Colonic mucosa (tissue), 4 donors: ENCODE measurements at regions not wholly inside any gene's neighbourhood (a gene's known extent, or its start where the extent isn't known, plus 50 kb on each side); places are given as distances from the start of the nearest gene placed in this dataset.

Experiments used
- DNase-seq: peaks from one replicate; pipeline ENCODE4 v3.0.0-alpha.2; 2020
- H3K27ac ChIP-seq: fragments of 200-600 bp; one replicate; pipeline ENCODE4 v1.8.0; 2021
- H3K27me3 ChIP-seq: fragments of 200-600 bp; one replicate; pipeline ENCODE4 v1.8.0; 2021
- H3K36me3 ChIP-seq: fragments of 200-600 bp; one replicate; pipeline ENCODE4 v1.8.0; 2021
- H3K4me1 ChIP-seq: fragments of 200-600 bp; one replicate; pipeline ENCODE4 v1.8.0; 2021; ENCODE audit warnings: mild to moderate bottlenecking
- H3K4me3 ChIP-seq: fragments of 200-600 bp; one replicate; pipeline ENCODE4 v1.8.0; 2021
- H3K9ac ChIP-seq, 2 donors: one replicate each; pipeline ENCODE4 v1.7.0; 2013; ENCODE audit warnings: control low read depth in 2 of 2, low read depth in 2 of 2, low read length in 2 of 2
- H3K9me3 ChIP-seq: fragments of 200-600 bp; one replicate; pipeline ENCODE4 v1.8.0; 2021
- intact Hi-C: fragments of 100-400 bp; cut with DNase I; formaldehyde crosslinking; loops from one replicate; pipeline ENCODE4 v1.14.1; 2022
- TF ChIP-seq, protein P1 (sequence below): fragments of 200-600 bp; IDR thresholded peaks from one replicate; pipeline ENCODE4 v1.8.0; 2022; ENCODE audit warnings: antibody characterized with exemption, mild to moderate bottlenecking
- donor health status: healthy.
- donor health status: DM: no; HTN: no; CAD: no.
- donor health status: DM: no; HTN: no; CAD: no.

DNA sequence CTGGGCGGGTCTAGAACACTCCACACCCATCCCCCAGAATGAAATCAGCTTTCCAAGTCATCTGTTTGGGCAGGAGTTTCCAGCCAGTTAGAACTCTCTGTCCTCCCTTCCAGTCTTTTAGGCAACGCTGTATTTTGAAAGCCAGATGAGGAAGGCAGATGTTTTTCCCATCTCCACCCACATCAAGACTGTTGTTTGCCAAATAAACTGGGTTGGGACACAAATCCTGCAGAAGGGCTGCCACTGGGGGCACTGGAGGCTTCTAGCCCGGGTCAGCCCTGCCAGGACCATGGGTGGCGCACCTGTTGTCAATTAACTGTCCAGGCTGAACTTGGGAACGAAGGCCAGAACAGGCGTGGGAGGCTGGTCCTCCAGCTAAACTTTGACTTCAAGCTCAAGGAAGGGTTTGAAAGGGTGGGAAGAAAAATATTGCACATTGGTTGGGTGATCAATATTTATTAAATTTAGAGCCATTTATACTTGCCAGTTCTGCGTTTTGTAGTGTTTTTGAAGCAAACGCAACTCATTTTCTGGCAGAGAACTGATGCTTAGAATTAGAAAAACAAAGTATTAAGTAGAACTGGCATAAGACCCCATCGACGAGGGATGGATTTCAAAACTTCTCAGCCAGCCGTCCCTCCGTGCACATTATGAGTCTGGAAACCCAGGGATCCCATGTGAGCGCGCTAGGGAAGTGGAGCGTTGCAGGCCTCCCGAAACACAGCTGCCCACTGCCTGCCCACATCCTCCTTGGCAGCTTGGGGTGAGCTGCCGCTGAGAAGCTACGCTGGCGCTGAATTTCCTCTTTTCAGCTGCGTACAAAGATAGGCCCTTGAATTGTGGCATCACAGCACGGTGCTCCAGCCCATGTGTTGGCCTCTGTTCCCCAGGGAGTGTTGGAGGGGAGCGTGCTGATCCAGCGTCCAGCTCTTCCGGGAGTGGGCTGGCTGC, 297.4 kb downstream of the QKI start:
- H3K27me3 ChIP-seq = no peaks in the 10 kb centered on the region
- no peaks in the 10 kb centered on the region for H3K4me1 ChIP-seq
- no peaks in the 10 kb centered on the region for H3K9me3 ChIP-seq
- TF ChIP-seq, protein P1, sequence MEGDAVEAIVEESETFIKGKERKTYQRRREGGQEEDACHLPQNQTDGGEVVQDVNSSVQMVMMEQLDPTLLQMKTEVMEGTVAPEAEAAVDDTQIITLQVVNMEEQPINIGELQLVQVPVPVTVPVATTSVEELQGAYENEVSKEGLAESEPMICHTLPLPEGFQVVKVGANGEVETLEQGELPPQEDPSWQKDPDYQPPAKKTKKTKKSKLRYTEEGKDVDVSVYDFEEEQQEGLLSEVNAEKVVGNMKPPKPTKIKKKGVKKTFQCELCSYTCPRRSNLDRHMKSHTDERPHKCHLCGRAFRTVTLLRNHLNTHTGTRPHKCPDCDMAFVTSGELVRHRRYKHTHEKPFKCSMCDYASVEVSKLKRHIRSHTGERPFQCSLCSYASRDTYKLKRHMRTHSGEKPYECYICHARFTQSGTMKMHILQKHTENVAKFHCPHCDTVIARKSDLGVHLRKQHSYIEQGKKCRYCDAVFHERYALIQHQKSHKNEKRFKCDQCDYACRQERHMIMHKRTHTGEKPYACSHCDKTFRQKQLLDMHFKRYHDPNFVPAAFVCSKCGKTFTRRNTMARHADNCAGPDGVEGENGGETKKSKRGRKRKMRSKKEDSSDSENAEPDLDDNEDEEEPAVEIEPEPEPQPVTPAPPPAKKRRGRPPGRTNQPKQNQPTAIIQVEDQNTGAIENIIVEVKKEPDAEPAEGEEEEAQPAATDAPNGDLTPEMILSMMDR = no peak
- no peak overlapping the region for H3K27ac ChIP-seq
- no peaks in the 10 kb centered on the region for H3K36me3 ChIP-seq
- H3K4me3 ChIP-seq = no peak overlapping the region
- intact Hi-C loops = no loop called here
- DNase-seq = peak; percentile 37
- no peak overlapping the region for H3K9ac ChIP-seq

DNA sequence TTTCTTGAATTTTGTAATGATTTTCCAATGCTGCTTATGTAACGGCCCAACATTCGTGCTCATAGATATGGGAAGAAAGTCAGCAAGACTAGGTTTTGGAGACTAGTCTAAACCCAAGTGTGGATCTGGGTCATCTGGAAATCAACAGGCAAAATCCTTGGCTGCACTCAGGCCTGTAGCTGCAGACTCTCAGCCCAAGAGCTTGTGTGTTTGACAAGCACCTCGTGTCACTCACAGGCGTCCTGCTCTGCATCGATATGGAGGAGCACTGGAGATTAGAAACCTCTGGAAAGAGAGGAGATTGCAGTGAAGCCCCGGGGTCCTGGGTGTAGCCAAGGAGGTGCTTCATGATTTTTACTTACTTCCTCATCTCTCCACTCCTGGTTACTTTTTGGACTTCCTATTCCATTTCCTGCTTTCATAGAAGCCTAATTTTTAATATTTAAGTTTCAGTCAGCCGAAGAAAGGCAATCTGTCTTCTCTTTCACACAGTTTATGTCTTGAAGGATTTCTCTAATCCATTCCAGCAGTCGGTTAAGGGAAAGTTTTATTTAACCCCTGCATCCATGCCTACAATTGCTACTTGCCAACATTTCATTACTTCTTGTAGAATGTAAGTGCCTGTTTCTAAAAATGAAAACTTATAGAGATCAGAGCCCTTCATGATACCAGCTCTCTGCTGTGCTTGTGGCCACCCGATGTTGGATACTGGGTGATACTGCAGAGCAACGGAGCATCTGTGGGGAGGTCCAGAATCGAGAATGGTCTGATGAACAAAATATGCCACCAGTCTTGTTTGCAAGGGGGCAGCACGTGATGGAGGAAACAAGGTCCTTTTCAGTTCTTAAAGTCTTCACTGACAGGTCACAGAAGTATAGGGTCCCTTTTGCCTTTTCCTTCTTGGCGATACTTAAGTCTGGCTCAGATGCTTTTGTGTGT, 296.3 kb downstream of the QKI start:
- H3K9ac ChIP-seq = no peak overlapping the region
- no peaks in the 10 kb centered on the region for H3K27me3 ChIP-seq
- TF ChIP-seq, protein P1 = no peak
- H3K9me3 ChIP-seq = no peaks in the 10 kb centered on the region
- H3K4me1 ChIP-seq = no peaks in the 10 kb centered on the region
- intact Hi-C loops = no loop called here
- H3K27ac ChIP-seq = no peak overlapping the region
- no peak overlapping the region for H3K4me3 ChIP-seq
- no peak for DNase-seq
- no peaks in the 10 kb centered on the region for H3K36me3 ChIP-seq

DNA sequence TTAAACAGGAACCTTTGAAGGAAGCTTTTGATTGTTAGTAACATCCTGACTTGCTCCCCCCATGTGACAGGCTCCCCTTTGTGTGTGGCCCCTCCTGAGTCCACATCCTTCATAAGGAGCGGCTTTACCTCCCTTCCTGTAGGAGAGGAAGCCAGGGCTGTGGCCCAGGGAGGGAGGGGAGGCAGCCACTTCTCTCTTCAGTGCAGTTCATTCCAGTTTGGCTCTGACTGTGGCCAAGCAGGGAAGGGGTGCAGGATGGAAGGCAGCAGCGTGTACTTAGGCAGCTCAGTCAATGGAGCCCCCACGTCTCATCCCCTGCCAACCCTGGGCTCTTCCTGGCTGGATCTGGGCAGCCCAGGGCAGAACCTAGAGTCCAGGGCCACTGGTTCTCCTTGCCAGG, 295.2 kb downstream of the QKI start:
- TF ChIP-seq, protein P1 = no peak
- intact Hi-C loops = no loop called here
- no peak for DNase-seq
- Histone ChIP-seq H3K9me3 (no peaks in the 10 kb centered on the region), H3K27me3 (no peaks in the 10 kb centered on the region), H3K27ac (no peak overlapping the region), H3K9ac (no peak overlapping the region), H3K4me1 (no peaks in the 10 kb centered on the region), H3K36me3 (no peaks in the 10 kb centered on the region), H3K4me3 (no peak overlapping the region)

DNA sequence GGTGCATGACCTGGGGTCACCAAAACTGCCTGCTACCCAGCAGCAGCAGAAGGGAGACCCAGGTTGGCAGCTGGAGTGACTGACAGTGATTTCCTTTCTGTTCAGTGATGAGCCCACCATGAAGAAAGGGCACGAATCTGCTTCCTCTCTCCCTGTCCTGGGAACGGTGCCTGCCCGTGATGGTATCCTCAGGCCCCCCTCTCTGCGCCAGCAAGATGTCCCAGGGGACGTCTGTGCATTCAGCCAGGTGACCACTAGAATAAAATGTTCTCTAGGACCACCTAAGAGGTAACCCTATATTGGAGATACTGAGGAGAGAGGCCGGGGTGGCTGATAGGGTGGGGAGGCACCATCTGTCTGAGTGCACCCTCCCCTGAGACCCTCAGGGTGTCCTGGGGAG, 294.7 kb downstream of the QKI start:
- no peaks in the 10 kb centered on the region for H3K4me1 ChIP-seq
- no peaks in the 10 kb centered on the region for H3K36me3 ChIP-seq
- no peaks in the 10 kb centered on the region for H3K27me3 ChIP-seq
- TF ChIP-seq, protein P1 = no peak
- H3K9ac ChIP-seq = no peak overlapping the region
- intact Hi-C loops = no loop called here
- H3K4me3 ChIP-seq = no peak overlapping the region
- H3K9me3 ChIP-seq = no peaks in the 10 kb centered on the region
- DNase-seq = no peak
- H3K27ac ChIP-seq = no peak overlapping the region

DNA sequence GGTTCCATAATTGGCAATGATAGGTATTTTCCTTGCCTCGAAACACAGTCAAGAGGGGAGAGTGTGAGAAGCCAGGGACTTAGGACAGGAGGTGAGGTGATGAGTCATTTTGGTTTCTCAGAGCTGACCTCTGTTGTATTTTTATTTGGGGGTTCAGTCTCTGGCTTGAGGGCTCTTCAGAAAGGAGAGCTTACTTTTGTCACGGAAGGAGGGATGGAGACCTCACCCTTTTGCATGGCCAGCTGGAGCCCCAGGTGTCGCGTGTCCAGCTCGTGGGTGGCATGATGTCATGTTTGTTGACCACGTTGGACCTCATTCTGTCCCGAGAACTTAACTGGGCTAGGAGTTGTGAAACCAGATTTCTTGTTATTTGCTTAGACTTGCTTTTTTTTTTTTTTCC, 293.9 kb downstream of the QKI start:
- H3K9ac ChIP-seq = no peak overlapping the region
- TF ChIP-seq, protein P1 = no peak
- intact Hi-C loops = no loop called here
- no peak overlapping the region for H3K4me3 ChIP-seq
- no peaks in the 10 kb centered on the region for H3K9me3 ChIP-seq
- H3K4me1 ChIP-seq = no peaks in the 10 kb centered on the region
- no peaks in the 10 kb centered on the region for H3K36me3 ChIP-seq
- DNase-seq = no peak
- no peaks in the 10 kb centered on the region for H3K27me3 ChIP-seq
- no peak overlapping the region for H3K27ac ChIP-seq
